ENCODE measurements at regions not wholly inside any gene's neighbourhood (a gene's known extent, or its start where the extent isn't known, plus 50 kb on each side); places are given as distances from the start of the nearest gene placed in this dataset.

GRCh38 chr3:187951452-187952190 is 202.3 kb upstream of the LPP start:
- no peak for DNase-seq
- H3K4me3 Mint-ChIP-seq (ENCODE audit: unreplicated experiment) = no peak overlapping the region
- Histone ChIP-seq H3K4me3 (ENCODE audit: low read depth, low read length) (no peak overlapping the region), H3K4me1 (peaks cover 15% of the 10 kb centered on the region), H3K9me3 (no peaks in the 10 kb centered on the region), H3K36me3 (ENCODE audit: control insufficient read depth, insufficient read depth, low read length) (no peaks in the 10 kb centered on the region), H3K27me3 (replicated peaks; ENCODE audit: control insufficient read depth, insufficient read depth, low read length) (no peaks in the 10 kb centered on the region)
- TF ChIP-seq, protein P1, sequence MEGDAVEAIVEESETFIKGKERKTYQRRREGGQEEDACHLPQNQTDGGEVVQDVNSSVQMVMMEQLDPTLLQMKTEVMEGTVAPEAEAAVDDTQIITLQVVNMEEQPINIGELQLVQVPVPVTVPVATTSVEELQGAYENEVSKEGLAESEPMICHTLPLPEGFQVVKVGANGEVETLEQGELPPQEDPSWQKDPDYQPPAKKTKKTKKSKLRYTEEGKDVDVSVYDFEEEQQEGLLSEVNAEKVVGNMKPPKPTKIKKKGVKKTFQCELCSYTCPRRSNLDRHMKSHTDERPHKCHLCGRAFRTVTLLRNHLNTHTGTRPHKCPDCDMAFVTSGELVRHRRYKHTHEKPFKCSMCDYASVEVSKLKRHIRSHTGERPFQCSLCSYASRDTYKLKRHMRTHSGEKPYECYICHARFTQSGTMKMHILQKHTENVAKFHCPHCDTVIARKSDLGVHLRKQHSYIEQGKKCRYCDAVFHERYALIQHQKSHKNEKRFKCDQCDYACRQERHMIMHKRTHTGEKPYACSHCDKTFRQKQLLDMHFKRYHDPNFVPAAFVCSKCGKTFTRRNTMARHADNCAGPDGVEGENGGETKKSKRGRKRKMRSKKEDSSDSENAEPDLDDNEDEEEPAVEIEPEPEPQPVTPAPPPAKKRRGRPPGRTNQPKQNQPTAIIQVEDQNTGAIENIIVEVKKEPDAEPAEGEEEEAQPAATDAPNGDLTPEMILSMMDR (IDR thresholded peaks at IDR 0.05; ENCODE audit: insufficient read depth in 1 of 2, low read depth in 1 of 2, low read length in 1 of 2, severe bottlenecking in 1 of 2, unreplicated experiment in 1 of 2) = no peak
- peaks cover 20% of the 10 kb centered on the region for H3K4me1 Mint-ChIP-seq (ENCODE audit: low read depth, unreplicated experiment)
- BruUV-seq (replicated peaks) = no TSS peak
- intact Hi-C loops (cut with micrococcal nuclease; ENCODE audit: unreplicated experiment) = no loop called here
- no peaks in the 10 kb centered on the region for H3K27me3 Mint-ChIP-seq (ENCODE audit: insufficient read depth, unreplicated experiment)
- no peaks in the 10 kb centered on the region for H3K36me3 Mint-ChIP-seq (ENCODE audit: insufficient read depth, unreplicated experiment)
- H3K27ac Mint-ChIP-seq (ENCODE audit: unreplicated experiment) = no peak overlapping the region
- H3K9me3 Mint-ChIP-seq (ENCODE audit: unreplicated experiment) = no peaks in the 10 kb centered on the region
- ChIA-PET CTCF (interaction anchor here (0.6 kb wide), 1 partner anchor 204 kb away, joined by 3 read pairs; no protein-coding TSS in a partner anchor), POLR2A (no interaction called here)

- TF ChIP-seq, protein P1 (IDR thresholded peaks at IDR 0.05; ENCODE audit: insufficient read depth in 1 of 2, low read depth in 1 of 2, low read length in 1 of 2, severe bottlenecking in 1 of 2, unreplicated experiment in 1 of 2) = no peak
- Mint-ChIP-seq H3K27ac (ENCODE audit: unreplicated experiment) (no peak overlapping the region), H3K9me3 (ENCODE audit: unreplicated experiment) (no peaks in the 10 kb centered on the region), H3K27me3 (ENCODE audit: insufficient read depth, unreplicated experiment) (no peaks in the 10 kb centered on the region), H3K36me3 (ENCODE audit: insufficient read depth, unreplicated experiment) (no peaks in the 10 kb centered on the region), H3K4me1 (ENCODE audit: low read depth, unreplicated experiment) (peaks cover 19% of the 10 kb centered on the region), H3K4me3 (ENCODE audit: unreplicated experiment) (no peak overlapping the region)
- intact Hi-C loops (cut with micrococcal nuclease; ENCODE audit: unreplicated experiment) = no loop called here
- Histone ChIP-seq H3K9me3 (no peaks in the 10 kb centered on the region), H3K4me1 (peaks cover 15% of the 10 kb centered on the region), H3K27me3 (replicated peaks; ENCODE audit: control insufficient read depth, insufficient read depth, low read length) (no peaks in the 10 kb centered on the region), H3K36me3 (ENCODE audit: control insufficient read depth, insufficient read depth, low read length) (no peaks in the 10 kb centered on the region), H3K4me3 (ENCODE audit: low read depth, low read length) (no peak overlapping the region)
- no TSS peak for BruUV-seq (replicated peaks)
- no peak for DNase-seq
- CTCF ChIA-PET = no interaction called here
- POLR2A ChIA-PET = no interaction called here
These were observed 201.1 kb upstream of the LPP start for GRCh38 chr3:187952849-187953248.

- peaks cover 15% of the 10 kb centered on the region for H3K4me1 ChIP-seq
- Mint-ChIP-seq H3K36me3 (ENCODE audit: insufficient read depth, unreplicated experiment) (no peaks in the 10 kb centered on the region), H3K9me3 (ENCODE audit: unreplicated experiment) (no peaks in the 10 kb centered on the region), H3K4me1 (ENCODE audit: low read depth, unreplicated experiment) (peaks cover 19% of the 10 kb centered on the region), H3K27me3 (ENCODE audit: insufficient read depth, unreplicated experiment) (no peaks in the 10 kb centered on the region), H3K27ac (ENCODE audit: unreplicated experiment) (no peak overlapping the region), H3K4me3 (ENCODE audit: unreplicated experiment) (no peak overlapping the region)
- ChIA-PET CTCF (interaction anchor here (0.8 to 1.1 kb wide), 2 partner anchors 215 to 231 kb away, joined by 3 read pairs; no protein-coding TSS in a partner anchor), POLR2A (interaction anchor here (0.6 to 1.1 kb wide), 2 partner anchors 8 to 211 kb away, joined by 3 to 9 read pairs; no protein-coding TSS in a partner anchor)
- intact Hi-C loops (cut with micrococcal nuclease; ENCODE audit: unreplicated experiment) = no loop called here
- TF ChIP-seq, protein P1 (IDR thresholded peaks at IDR 0.05; ENCODE audit: insufficient read depth in 1 of 2, low read depth in 1 of 2, low read length in 1 of 2, severe bottlenecking in 1 of 2, unreplicated experiment in 1 of 2) = no peak
- H3K36me3 ChIP-seq (ENCODE audit: control insufficient read depth, insufficient read depth, low read length) = no peaks in the 10 kb centered on the region
- no peak for DNase-seq
- H3K27me3 ChIP-seq (replicated peaks; ENCODE audit: control insufficient read depth, insufficient read depth, low read length) = no peaks in the 10 kb centered on the region
- BruUV-seq (replicated peaks) = no TSS peak
- no peak overlapping the region for H3K4me3 ChIP-seq (ENCODE audit: low read depth, low read length)
- H3K9me3 ChIP-seq = no peaks in the 10 kb centered on the region
These were observed 199.5 kb upstream of the LPP start for GRCh38 chr3:187954516-187954872.

Measured in Caco-2 (cell line).